ENCODE measurements at regions not wholly inside any gene's neighbourhood (a gene's known extent, or its start where the extent isn't known, plus 50 kb on each side); places are given as distances from the start of the nearest gene placed in this dataset.

GRCh38 chr11:129719037-129719436, 96.6 kb upstream of the TMEM45B start:
- TF ChIP-seq CTCF (IDR thresholded peaks at IDR 0.05; ENCODE audit: borderline replicate concordance, extremely low read depth, low read length, poor library complexity, severe bottlenecking) (no peak), EZH2 (IDR thresholded peaks at IDR 0.05; ENCODE audit: borderline replicate concordance, low read depth, low read length, severe bottlenecking) (no peak)
- H4K20me1 ChIP-seq (ENCODE audit: insufficient read depth, low read length): no peaks in the 10 kb centered on the region
- no peak overlapping the region for H3K4me2 ChIP-seq (ENCODE audit: insufficient read depth, low read length)
- H3K27ac ChIP-seq (ENCODE audit: low read length): no peak overlapping the region
- H3K36me3 ChIP-seq (ENCODE audit: insufficient read depth, low read length): no peaks in the 10 kb centered on the region
- peaks cover 5% of the 10 kb centered on the region for H3K27me3 ChIP-seq (ENCODE audit: insufficient read depth, low read length, poor library complexity)
- ATAC-seq (ENCODE audit: insufficient read depth, low read depth): no peak
- no peak overlapping the region for H3K9ac ChIP-seq (ENCODE audit: low read depth, low read length)
- H2AFZ ChIP-seq (ENCODE audit: low read depth, low read length): no peak overlapping the region
- DNase-seq: no peak
- no peak overlapping the region for H3K4me3 ChIP-seq (ENCODE audit: low read depth in 1 of 2, low read length in 2 of 2)
- H3K79me2 ChIP-seq (ENCODE audit: insufficient read depth, low read length): no peaks in the 10 kb centered on the region
- H3K4me1 ChIP-seq (ENCODE audit: insufficient read depth, low read length): no peaks in the 10 kb centered on the region
- no peaks in the 10 kb centered on the region for H3K9me3 ChIP-seq (ENCODE audit: insufficient read depth, low read length, severe bottlenecking)

GRCh38 chr11:129720156-129720555, 95.5 kb upstream of the TMEM45B start:
- H3K27me3 ChIP-seq (ENCODE audit: insufficient read depth, low read length, poor library complexity): peaks cover 5% of the 10 kb centered on the region
- no peak overlapping the region for H3K9ac ChIP-seq (ENCODE audit: low read depth, low read length)
- no peaks in the 10 kb centered on the region for H4K20me1 ChIP-seq (ENCODE audit: insufficient read depth, low read length)
- H3K4me2 ChIP-seq (ENCODE audit: insufficient read depth, low read length): no peak overlapping the region
- no peak for DNase-seq
- no peak overlapping the region for H2AFZ ChIP-seq (ENCODE audit: low read depth, low read length)
- ATAC-seq (ENCODE audit: insufficient read depth, low read depth): no peak
- TF ChIP-seq CTCF (IDR thresholded peaks at IDR 0.05; ENCODE audit: borderline replicate concordance, extremely low read depth, low read length, poor library complexity, severe bottlenecking): no peak
- no peak for TF ChIP-seq EZH2 (IDR thresholded peaks at IDR 0.05; ENCODE audit: borderline replicate concordance, low read depth, low read length, severe bottlenecking)
- no peaks in the 10 kb centered on the region for H3K4me1 ChIP-seq (ENCODE audit: insufficient read depth, low read length)
- no peaks in the 10 kb centered on the region for H3K9me3 ChIP-seq (ENCODE audit: insufficient read depth, low read length, severe bottlenecking)
- no peak overlapping the region for H3K27ac ChIP-seq (ENCODE audit: low read length)
- H3K36me3 ChIP-seq (ENCODE audit: insufficient read depth, low read length): no peaks in the 10 kb centered on the region
- no peaks in the 10 kb centered on the region for H3K79me2 ChIP-seq (ENCODE audit: insufficient read depth, low read length)
- no peak overlapping the region for H3K4me3 ChIP-seq (ENCODE audit: low read depth in 1 of 2, low read length in 2 of 2)

- H3K4me3 ChIP-seq (ENCODE audit: low read depth in 1 of 2, low read length in 2 of 2): no peak overlapping the region
- no peaks in the 10 kb centered on the region for H3K79me2 ChIP-seq (ENCODE audit: insufficient read depth, low read length)
- no peak for TF ChIP-seq CTCF (IDR thresholded peaks at IDR 0.05; ENCODE audit: borderline replicate concordance, extremely low read depth, low read length, poor library complexity, severe bottlenecking)
- no peak for TF ChIP-seq EZH2 (IDR thresholded peaks at IDR 0.05; ENCODE audit: borderline replicate concordance, low read depth, low read length, severe bottlenecking)
- no peak overlapping the region for H2AFZ ChIP-seq (ENCODE audit: low read depth, low read length)
- H3K4me1 ChIP-seq (ENCODE audit: insufficient read depth, low read length): no peaks in the 10 kb centered on the region
- no peak overlapping the region for H3K4me2 ChIP-seq (ENCODE audit: insufficient read depth, low read length)
- H3K27me3 ChIP-seq (ENCODE audit: insufficient read depth, low read length, poor library complexity): peaks cover 5% of the 10 kb centered on the region
- no peaks in the 10 kb centered on the region for H3K9me3 ChIP-seq (ENCODE audit: insufficient read depth, low read length, severe bottlenecking)
- H3K9ac ChIP-seq (ENCODE audit: low read depth, low read length): no peak overlapping the region
- H3K27ac ChIP-seq (ENCODE audit: low read length): no peak overlapping the region
- no peaks in the 10 kb centered on the region for H3K36me3 ChIP-seq (ENCODE audit: insufficient read depth, low read length)
- ATAC-seq (ENCODE audit: insufficient read depth, low read depth) (no peak), DNase-seq (no peak)
- H4K20me1 ChIP-seq (ENCODE audit: insufficient read depth, low read length): no peaks in the 10 kb centered on the region
Observed at GRCh38 chr11:129720994-129721393, 94.7 kb upstream of the TMEM45B start.

GRCh38 chr11:129721685-129722084, 94.0 kb upstream of the TMEM45B start:
- no peaks in the 10 kb centered on the region for H4K20me1 ChIP-seq (ENCODE audit: insufficient read depth, low read length)
- no peak for DNase-seq
- no peaks in the 10 kb centered on the region for H3K4me1 ChIP-seq (ENCODE audit: insufficient read depth, low read length)
- TF ChIP-seq EZH2 (IDR thresholded peaks at IDR 0.05; ENCODE audit: borderline replicate concordance, low read depth, low read length, severe bottlenecking) (no peak), CTCF (IDR thresholded peaks at IDR 0.05; ENCODE audit: borderline replicate concordance, extremely low read depth, low read length, poor library complexity, severe bottlenecking) (no peak)
- H2AFZ ChIP-seq (ENCODE audit: low read depth, low read length): no peak overlapping the region
- H3K27ac ChIP-seq (ENCODE audit: low read length): no peak overlapping the region
- H3K9ac ChIP-seq (ENCODE audit: low read depth, low read length): no peak overlapping the region
- no peaks in the 10 kb centered on the region for H3K9me3 ChIP-seq (ENCODE audit: insufficient read depth, low read length, severe bottlenecking)
- H3K4me3 ChIP-seq (ENCODE audit: low read depth in 1 of 2, low read length in 2 of 2): no peak overlapping the region
- no peaks in the 10 kb centered on the region for H3K36me3 ChIP-seq (ENCODE audit: insufficient read depth, low read length)
- no peaks in the 10 kb centered on the region for H3K79me2 ChIP-seq (ENCODE audit: insufficient read depth, low read length)
- H3K27me3 ChIP-seq (ENCODE audit: insufficient read depth, low read length, poor library complexity): peaks cover 5% of the 10 kb centered on the region
- no peak overlapping the region for H3K4me2 ChIP-seq (ENCODE audit: insufficient read depth, low read length)
- ATAC-seq (ENCODE audit: insufficient read depth, low read depth): no peak

Data from DND-41 (cell line).